ENCODE measurements at regions not wholly inside any gene's neighbourhood (a gene's known extent, or its start where the extent isn't known, plus 50 kb on each side); places are given as distances from the start of the nearest gene placed in this dataset.

DNA sequence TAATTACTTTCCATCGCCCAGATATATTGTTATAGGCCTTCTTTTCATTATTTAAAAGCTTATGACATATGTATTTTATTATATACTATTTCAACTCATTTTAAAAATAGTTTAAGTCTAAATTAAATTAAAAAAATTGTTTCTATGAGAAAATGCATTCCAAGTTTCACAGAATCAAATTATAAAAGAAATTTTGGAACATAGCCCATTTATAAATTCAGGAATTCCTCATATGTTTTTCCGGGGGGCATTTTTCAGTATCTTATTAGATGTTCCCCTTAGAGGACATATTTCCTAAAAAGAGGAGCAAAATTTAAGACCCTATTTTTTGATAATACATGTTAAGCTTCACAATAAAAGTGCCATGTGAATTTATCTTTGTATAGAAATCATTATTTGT is 119.9 kb upstream of the ATP2B1 start:
- TF ChIP-seq, protein P1, sequence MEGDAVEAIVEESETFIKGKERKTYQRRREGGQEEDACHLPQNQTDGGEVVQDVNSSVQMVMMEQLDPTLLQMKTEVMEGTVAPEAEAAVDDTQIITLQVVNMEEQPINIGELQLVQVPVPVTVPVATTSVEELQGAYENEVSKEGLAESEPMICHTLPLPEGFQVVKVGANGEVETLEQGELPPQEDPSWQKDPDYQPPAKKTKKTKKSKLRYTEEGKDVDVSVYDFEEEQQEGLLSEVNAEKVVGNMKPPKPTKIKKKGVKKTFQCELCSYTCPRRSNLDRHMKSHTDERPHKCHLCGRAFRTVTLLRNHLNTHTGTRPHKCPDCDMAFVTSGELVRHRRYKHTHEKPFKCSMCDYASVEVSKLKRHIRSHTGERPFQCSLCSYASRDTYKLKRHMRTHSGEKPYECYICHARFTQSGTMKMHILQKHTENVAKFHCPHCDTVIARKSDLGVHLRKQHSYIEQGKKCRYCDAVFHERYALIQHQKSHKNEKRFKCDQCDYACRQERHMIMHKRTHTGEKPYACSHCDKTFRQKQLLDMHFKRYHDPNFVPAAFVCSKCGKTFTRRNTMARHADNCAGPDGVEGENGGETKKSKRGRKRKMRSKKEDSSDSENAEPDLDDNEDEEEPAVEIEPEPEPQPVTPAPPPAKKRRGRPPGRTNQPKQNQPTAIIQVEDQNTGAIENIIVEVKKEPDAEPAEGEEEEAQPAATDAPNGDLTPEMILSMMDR (IDR thresholded peaks at IDR 0.05): no peak
- TF ChIP-seq POLR2A (IDR thresholded peaks at IDR 0.05): no peak

Measured in transverse colon (tissue), 3 donors.